Activated CD8-positive, alpha-beta memory T cell treated with anti-CD3 and anti-CD28 coated beads, Interleukin-2, amount 50 U/mL, for 4 hours (primary cell): ENCODE measurements at regions not wholly inside any gene's neighbourhood (a gene's known extent, or its start where the extent isn't known, plus 50 kb on each side); places are given as distances from the start of the nearest gene placed in this dataset.

Source experiments
- DNase-seq: peaks from one replicate; pipeline ENCODE4 v3.0.0-alpha.2; 2020

DNA sequence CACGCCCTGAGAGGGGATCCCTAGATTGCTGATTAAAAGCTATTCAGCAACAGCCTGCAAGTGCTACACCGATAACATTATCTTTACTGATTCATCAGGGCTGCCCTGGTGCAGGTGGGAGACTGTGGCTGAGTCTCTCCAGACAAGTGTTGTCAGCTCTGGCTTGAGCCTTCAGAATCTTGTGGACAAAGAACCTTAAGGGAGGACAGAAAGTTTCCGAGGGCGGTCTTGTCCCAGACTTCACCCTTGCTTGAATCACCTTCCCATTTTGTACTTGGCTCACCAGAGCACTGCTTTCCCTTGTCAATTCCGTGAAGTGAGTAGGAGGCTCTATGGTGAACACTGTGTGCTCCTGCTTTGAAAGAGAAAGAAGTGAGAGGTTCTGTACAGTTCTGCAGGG lies 88.6 kb upstream of the PCSK2 start:
- no peak for DNase-seq

- DNase-seq, result no peak
These were observed 85.9 kb upstream of the PCSK2 start for GRCh38 chr20:17140894-17141293.

DNA sequence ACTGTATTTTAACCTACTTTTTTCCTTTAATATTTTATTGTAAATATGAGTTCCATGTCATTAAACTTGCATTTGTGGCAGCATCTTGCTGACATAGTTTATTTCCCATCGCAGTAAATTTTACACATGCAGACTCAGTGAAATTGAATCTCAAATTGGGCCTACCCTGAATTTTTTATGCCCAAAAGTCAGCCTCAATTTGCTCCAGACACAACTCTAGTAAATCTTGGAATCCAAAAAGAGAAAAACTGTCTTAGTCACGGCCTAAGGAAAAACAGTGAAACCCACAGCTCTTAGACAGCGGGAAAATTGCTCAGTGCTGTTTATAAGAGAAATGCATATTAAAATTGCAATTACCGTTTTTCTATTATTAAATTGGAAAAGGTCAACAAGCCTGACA lies 85.3 kb upstream of the PCSK2 start:
- DNase-seq, result no peak

GRCh38 chr20:17142666-17143065 lies 84.2 kb upstream of the PCSK2 start:
- no peak for DNase-seq

DNA sequence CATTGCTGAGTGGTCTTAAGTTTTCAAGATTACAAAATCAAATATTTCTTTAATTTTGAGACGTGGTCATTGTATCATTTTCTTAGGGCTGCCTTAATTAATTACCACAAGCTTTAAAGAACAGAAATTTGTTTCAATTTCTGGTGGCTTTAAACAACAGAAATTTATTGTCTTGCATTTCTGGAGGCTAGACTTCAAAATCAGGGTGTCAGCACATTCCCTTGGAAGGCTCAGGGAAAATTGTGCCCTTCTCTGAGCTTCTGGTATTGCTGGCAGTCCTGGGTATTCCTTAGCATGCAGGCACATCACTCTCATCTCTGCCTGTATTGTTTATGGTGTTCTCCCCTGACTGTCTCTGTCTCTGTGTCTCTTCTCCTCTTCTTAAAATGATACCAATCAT lies 76.0 kb upstream of the PCSK2 start:
- DNase-seq, result no peak

DNA sequence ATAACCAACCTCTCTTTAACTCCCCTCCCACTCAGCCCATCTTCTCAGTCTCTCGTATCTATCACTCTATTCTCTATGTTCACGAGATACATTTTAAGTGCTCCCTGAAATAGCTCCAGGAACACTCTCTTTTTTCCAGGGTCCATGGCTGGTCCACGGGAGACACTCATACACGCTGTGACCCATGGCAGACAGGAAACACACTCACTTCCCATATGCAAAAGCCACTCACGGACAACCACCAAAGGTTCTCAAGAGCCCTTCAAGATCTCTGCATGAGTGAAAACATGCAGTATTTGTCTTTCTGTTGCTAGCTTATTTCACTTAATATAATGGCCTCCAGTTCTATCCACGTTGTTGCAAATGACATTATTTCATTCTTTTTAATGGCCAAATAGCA lies 71.4 kb upstream of the PCSK2 start:
- no peak for DNase-seq

- no peak for DNase-seq
These were observed 68.1 kb upstream of the PCSK2 start for GRCh38 chr20:17158701-17159100.

GRCh38 chr20:17161673-17162481 lies 65.0 kb upstream of the PCSK2 start:
- DNase-seq, result no peak

DNA sequence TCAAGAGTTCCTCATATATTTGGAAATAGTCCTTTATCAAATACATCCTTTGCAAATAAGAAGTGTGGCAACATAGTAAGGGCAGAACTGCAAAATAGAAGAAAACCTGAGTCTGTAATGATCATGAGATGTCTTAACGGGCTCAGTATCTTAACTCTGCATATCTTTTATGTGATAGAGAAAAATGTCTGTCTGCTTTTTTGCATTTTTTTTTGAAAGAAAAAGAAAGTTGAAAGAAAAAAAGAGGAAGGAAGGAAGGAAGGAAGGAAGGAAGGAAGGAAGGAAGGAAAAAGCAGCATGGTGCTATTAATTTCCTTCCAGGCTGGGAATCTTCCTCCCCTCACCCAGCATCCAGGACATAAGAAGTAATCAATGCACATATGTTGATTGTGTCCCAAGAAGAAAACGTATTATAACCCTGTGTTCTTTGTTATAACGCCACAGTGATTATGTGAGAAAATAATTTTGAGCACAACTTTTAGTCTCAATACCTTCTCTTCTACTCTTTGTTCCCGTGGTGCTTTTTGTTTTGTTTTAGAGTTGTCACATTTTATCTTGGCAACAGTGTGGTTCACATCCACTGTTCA lies 58.7 kb upstream of the PCSK2 start:
- DNase-seq, result no peak

DNA sequence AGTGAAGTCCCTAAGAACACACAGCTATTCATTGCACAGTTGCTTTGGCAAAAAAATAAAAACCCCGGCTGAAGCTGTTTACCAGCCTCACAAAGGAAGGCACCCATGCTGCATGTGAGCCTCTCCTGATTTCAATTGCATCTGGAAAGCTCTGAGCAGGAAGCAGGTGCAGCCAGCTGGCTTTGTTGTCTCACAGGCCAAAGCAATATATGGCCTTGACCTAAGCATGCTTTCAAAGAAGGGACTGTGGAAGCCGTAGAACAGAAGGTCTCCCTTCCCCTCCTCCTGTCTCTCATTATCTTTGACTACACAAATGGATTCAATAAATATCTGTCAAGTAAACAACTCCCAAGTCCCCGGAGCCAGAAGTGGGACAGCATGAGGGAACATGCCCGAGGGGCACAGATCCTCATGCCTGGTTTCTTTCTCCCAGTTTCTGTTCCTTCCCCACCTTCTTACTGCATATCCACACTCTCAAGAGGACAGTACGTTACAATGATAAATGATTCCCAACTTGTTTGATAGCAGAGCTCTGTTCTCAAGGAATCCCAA lies 57.2 kb upstream of the PCSK2 start:
- no peak for DNase-seq

DNA sequence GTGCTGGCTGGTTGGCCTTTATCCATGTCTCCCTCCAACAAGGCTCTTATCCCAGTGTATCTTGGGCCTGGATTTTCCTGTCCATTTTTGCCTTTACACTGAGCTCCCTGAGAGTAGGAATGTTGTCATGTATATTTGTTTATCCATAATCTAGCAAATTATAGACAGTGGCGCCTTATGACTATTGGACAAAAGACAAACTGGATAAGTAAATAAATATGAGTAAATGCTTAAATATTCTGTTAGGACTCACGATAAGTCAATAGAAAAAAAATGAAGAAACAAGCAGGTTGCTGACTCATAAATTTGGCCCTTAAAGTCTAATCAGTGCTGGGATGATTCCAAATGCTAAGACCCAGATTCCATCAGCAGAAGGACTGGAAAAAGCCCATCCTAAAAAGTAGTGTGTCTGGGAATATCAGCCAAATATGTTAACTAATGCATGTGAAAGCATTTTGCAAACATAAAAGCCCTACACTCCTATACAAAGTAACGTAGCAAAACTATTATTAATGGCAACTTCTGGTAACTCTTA lies 55.0 kb upstream of the PCSK2 start:
- DNase-seq, result no peak

DNA sequence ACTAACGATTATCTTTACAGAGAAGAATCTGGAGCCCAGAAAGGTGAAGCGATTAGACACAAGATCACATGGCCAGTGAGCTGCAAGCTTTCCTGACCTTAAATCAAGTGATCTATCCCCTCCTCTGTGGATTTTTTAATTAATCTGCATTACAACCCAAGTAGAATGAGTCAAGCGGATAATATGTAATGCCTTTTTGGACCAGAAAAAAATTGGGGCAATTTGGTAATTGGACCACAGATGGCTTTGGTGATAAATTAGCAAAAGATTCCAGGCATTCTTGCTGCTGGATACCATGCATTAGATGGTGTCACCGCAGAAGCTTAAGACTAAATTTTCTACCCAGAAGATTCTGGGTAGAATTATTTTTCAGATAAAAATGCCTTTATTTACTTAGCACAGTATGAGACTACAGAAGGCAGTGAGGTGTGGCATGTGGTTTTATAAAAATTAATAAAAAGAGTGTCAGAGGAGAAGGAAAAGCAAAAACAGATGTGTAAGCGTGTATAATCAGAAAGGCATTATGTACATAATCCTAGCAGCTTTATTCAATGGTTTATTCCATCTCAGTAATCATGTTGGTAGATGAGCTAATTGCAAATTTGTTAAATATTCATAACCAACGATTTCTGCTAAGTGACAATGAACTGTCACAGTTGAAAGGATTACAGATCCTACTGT lies 53.9 kb upstream of the PCSK2 start:
- no peak for DNase-seq
